Skeletal muscle tissue (tissue), 3 donors: ENCODE measurements at regions not wholly inside any gene's neighbourhood (a gene's known extent, or its start where the extent isn't known, plus 50 kb on each side); places are given as distances from the start of the nearest gene placed in this dataset.

Experiments
- H3K27ac ChIP-seq: one replicate; pipeline ENCODE4 v1.7.0; 2013; ENCODE audit warnings: mild to moderate bottlenecking, low read depth, low read length, inconsistent platforms
- H3K27me3 ChIP-seq, 3 donors: one replicate each; pipeline ENCODE4 v1.7.0; 2013; ENCODE audit warnings: low read length in 3 of 3; ENCODE audit not compliant: control insufficient read depth in 3 of 3, insufficient read depth in 3 of 3
- H3K36me3 ChIP-seq, 3 donors: one replicate each; pipeline ENCODE4 v1.7.0; 2013; ENCODE audit warnings: low read length in 3 of 3; ENCODE audit not compliant: control insufficient read depth in 3 of 3, insufficient read depth in 3 of 3
- H3K4me1 ChIP-seq, 3 donors: one replicate each; pipeline ENCODE4 v1.7.0; 2013; ENCODE audit warnings: low read length in 3 of 3, mild to moderate bottlenecking in 3 of 3; ENCODE audit not compliant: control insufficient read depth in 3 of 3, insufficient read depth in 3 of 3
- H3K4me3 ChIP-seq, 3 donors: one replicate each; pipeline ENCODE4 v1.7.0; 2013; ENCODE audit warnings: low read length in 3 of 3
- H3K9ac ChIP-seq, 3 donors: one replicate each; pipeline ENCODE4 v1.7.0; 2013; ENCODE audit warnings: low read length in 3 of 3, mild to moderate bottlenecking in 3 of 3, moderate library complexity in 2 of 3, low read depth in 1 of 3
- H3K9me3 ChIP-seq, 3 donors: one replicate each; pipeline ENCODE4 v1.7.0; 2013; ENCODE audit warnings: low read length in 3 of 3; ENCODE audit not compliant: control insufficient read depth in 3 of 3
- donor health status: Osteomylitis.

DNA sequence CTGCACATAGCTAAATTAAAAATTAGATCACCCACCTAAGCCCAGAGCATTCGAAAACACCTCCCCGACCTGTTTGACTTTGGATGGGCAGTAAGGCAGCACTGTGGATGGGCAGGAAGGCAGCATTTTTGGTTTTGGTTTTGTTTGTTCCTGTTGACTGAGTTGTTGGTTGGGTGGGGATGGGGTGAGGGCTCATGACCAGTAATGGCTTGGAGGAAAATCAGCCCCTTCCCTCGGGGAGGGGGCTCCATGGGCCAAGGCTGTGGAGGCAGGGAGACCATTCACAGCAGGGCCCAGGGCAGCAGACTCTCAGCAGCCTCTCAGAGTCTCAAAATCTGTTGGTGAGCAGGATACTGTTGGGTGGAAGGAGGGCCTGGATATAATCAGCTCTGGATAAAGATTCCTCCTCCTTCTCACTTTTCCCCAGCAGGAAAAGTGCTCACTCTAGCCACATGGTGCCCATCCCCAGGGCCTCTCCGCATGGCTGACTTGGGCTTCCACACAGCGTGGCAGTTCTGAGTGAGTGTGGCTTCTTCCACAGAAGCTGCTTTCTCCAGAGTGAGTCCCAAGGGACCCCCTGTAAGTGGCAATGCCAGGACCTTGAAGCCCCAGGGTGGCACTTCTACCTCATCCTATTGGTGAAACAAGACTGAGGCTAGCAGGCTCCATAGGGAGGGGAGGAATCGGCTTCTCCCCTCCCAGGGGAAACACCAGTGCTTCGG, 1491.2 kb downstream of the BRD1 start:
- Histone ChIP-seq H3K36me3 (no peaks in the 10 kb centered on the region), H3K9ac (no peak overlapping the region), H3K9me3 (no peaks in the 10 kb centered on the region), H3K27ac (no peak overlapping the region), H3K27me3 (peaks cover 11 to 34% (median 14%) of the 10 kb centered on the region in 3 donors), H3K4me1 (no peaks in the 10 kb centered on the region), H3K4me3 (no peak overlapping the region)

DNA sequence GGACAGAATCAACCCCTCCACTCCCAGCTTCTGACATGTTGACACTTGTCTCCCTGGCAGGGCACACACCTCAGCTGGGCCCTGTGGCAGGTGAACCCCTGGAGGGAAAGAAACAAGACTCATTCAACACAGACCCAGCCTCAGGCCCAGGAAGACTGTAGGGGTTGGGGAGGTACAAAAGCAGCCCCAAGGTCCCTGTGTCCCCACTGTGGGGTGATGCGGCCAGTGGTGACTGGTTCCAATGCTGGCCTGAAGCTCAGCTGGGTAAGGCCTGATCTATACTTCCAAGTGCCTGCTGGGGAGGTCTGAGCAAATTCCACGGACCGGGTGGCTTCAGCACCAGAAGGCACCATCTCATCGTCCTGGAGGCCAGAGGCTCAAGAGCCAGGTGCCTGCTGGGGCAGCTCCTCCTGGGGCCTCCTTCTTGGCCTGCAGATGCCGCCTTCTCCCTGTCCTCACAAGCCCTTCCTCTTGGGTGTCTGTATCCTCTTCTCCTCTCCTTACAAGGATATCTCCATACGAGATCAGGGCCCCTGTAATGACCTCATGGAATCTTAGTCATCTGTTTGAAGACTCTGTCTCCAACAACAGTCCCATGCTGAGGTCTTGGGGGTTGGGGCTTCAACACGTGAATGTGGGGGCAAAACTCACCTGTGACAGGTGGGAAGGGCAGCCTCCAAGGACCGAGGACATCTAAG, 1492.1 kb downstream of the BRD1 start:
- Histone ChIP-seq H3K4me3 (no peak overlapping the region), H3K27ac (no peak overlapping the region), H3K9me3 (no peaks in the 10 kb centered on the region), H3K4me1 (no peaks in the 10 kb centered on the region), H3K9ac (no peak overlapping the region), H3K27me3 (peaks cover 11 to 26% (median 14%) of the 10 kb centered on the region in 3 donors), H3K36me3 (no peaks in the 10 kb centered on the region)

DNA sequence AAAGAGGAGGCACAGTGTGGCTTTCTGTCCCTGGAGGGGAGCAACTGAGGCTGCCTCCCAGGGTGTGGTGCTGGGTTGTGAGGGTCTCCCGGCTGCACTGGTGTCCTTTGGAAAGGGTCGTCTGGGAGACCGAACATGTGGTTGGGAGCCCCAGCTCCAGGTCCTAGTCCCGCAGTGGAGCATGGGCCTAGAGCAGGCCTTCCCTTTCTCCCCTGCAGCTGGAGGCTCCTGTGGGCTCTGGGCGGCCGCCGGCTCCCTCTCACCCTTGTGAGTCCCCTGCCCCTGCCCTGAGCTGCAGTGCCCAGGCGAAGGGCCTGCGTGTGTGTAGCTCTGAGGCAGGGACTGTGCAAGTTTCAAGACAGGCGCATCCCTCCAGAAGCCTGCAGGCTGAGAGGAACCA, 1492.7 kb downstream of the BRD1 start:
- peaks cover 10 to 20% (median 11%) of the 10 kb centered on the region in 3 donors for H3K27me3 ChIP-seq
- no peak overlapping the region for H3K27ac ChIP-seq
- no peak overlapping the region for H3K4me3 ChIP-seq
- H3K4me1 ChIP-seq: no peaks in the 10 kb centered on the region
- no peaks in the 10 kb centered on the region for H3K9me3 ChIP-seq
- H3K9ac ChIP-seq: no peak overlapping the region
- no peaks in the 10 kb centered on the region for H3K36me3 ChIP-seq

DNA sequence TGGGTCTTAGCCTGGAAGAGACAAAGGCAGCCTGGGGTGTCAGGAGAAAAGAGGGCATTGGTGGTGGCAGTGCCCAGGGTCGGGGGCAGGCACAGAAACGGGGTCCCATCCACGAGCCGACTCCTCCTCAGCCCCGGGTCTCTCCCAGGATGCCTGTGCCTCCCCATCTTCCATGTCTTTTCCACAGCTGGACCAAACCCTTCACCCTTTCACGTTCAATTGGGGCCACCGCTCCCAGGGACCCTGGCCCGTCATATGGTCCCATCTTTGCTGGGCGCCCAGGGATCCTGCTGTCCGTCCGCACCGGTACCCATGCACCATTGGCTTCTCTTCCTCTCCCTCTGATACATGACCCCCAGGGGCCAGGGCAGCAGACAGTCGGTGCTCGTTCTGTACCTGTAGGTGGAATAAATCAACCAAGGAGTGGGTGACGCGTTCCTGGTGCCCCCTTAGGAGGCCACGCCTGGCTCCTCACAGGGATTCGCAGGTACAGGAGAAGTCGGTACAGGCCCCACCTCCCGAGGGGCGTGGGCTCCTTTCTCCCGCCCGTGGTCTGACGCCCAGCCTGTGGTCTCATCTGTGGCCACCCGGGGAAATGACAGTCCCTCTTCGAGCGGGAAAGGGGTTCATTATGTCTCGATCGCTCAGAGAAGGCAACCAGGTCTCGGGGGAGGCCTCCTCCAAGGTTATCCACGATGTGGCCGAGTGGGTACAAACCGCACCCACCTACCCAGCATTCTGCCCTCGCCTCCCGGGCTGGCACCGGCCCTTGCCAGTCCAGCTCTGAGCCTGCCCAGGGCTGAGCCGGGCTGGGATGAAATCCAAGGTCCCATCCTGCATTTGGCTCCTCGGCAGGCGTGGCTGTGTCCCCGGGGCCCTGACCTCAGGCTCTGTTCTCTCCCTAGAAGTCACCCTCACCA, 1493.6 kb downstream of the BRD1 start:
- peaks cover 0 to 7% (median 5%) of the 10 kb centered on the region in 3 donors for H3K9me3 ChIP-seq
- peaks cover 8 to 16% (median 10%) of the 10 kb centered on the region in 3 donors for H3K27me3 ChIP-seq
- no peaks in the 10 kb centered on the region for H3K4me1 ChIP-seq
- no peak overlapping the region for H3K27ac ChIP-seq
- H3K4me3 ChIP-seq: no peak overlapping the region
- no peak overlapping the region for H3K9ac ChIP-seq
- no peaks in the 10 kb centered on the region for H3K36me3 ChIP-seq

DNA sequence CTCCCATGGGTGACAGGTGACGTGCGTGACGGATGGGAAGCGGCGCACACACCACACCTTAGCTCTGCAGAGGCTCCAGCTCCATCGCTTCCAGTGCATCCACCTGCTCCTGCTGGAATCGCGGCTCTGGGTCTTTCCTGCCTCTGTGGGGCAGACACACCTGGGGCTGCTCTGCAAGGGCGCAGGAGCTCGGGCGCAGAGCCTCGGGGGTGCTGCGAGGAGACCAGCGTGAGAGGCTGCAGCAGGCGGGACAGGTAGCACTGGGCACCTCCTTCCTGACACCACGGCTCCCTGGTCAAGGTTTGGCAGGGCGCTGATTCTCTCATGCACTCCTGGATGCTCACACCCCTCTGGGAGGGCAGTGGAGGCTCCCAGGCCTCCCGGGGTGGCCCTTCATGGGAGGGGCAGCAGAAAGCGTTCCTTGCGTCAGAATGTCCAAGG, 1494.3 kb downstream of the BRD1 start:
- Histone ChIP-seq H3K27me3 (peaks cover 4 to 16% (median 10%) of the 10 kb centered on the region in 3 donors), H3K9ac (no peak overlapping the region), H3K4me3 (no peak overlapping the region), H3K36me3 (no peaks in the 10 kb centered on the region), H3K9me3 (peaks cover 2 to 9% (median 7%) of the 10 kb centered on the region in 3 donors), H3K4me1 (no peaks in the 10 kb centered on the region), H3K27ac (no peak overlapping the region)

DNA sequence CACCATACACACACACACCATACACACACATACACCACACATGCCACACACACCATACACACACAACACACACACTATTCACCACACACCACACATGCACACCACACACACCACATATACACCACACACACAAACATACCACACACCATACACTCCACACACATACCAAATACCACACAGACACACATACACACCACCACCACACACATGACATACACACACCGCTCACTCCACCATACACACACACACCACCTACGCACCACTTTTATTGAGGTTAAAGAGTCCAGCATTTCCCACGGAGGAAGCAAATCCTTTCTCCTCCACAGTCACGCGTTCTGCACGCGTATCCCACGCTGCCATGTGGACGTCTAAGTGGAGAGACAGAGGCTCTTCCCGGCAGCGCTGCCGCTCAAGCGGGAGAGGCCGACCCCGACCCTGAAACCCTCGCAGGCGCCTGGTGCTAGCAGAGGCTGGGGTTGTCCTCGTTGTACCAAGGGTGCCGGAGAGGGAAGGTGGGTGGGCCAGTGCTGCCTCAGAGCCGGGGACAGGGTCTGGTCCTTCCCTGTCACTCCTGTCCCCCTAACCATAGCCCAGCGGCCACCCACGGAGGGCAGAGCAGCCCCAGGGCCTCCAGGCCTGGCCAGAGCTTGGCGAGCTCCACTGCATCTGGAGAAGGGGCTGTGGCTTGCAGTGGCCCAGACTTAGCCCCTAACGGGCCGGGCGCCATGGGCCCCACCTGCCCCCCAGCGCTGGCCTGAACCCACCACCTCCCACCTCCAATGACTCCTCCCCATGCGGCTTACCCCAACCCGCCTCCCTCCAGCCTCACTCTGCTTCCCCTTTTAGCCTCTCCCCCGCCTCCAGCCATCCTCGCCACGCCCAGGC, 1495.0 kb downstream of the BRD1 start:
- Histone ChIP-seq H3K9ac (no peak overlapping the region), H3K27ac (no peak overlapping the region), H3K9me3 (peaks cover 2 to 9% (median 7%) of the 10 kb centered on the region in 3 donors), H3K36me3 (no peaks in the 10 kb centered on the region), H3K4me1 (no peaks in the 10 kb centered on the region), H3K4me3 (no peak overlapping the region), H3K27me3 (peaks cover 4 to 13% (median 6%) of the 10 kb centered on the region in 3 donors)

DNA sequence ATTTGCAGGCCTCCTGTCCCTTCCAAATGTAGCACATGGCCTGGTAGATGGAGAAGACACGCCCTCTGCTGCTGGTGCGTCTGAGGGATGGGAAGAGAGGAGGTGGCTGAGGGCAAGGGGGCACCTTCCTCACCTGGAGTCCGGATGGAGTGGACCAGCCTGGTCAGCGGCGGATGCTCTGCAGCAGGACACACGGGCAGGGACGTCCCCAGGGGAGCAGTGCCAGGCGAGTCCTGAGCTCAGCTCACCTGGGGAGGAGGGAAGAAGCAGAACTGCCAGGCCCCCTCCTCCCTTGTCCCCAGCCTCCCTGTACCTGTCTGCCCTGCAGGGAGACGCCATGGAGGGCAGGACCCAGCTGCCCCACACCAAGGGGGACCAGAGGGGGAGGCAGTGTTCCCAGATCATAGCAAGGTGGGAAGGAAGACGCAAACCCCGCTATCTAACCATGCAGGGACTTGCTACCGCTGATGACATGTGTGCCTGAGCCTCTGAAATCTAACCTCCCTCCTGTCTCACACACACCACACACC, 1495.9 kb downstream of the BRD1 start:
- no peak overlapping the region for H3K4me3 ChIP-seq
- peaks cover 3 to 10% (median 4%) of the 10 kb centered on the region in 3 donors for H3K27me3 ChIP-seq
- no peak overlapping the region for H3K27ac ChIP-seq
- peaks cover 2 to 9% (median 7%) of the 10 kb centered on the region in 3 donors for H3K9me3 ChIP-seq
- H3K4me1 ChIP-seq: no peaks in the 10 kb centered on the region
- H3K9ac ChIP-seq: no peak overlapping the region
- H3K36me3 ChIP-seq: no peaks in the 10 kb centered on the region

DNA sequence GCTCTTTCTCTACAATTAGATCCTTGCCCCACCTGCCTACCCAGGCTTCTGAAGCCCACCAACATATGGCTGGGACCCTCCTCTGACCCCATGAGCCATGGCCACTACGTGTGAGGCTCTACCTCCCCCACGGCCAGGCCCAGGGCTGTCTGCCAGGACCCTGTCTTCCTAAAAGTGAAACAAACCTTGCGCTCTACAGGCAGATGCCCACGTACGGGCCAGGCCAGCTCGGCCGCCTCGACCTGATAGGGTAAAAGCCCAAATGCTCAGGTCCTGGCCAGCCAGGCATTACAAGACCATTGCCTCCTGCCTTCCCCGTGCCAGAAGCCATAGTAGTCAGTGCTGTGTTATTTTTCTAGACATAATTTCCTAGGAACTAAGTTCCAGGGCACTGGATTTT, 1496.4 kb downstream of the BRD1 start:
- Histone ChIP-seq H3K4me1 (no peaks in the 10 kb centered on the region), H3K36me3 (no peaks in the 10 kb centered on the region), H3K9me3 (peaks cover 2 to 9% (median 7%) of the 10 kb centered on the region in 3 donors), H3K27me3 (peaks cover 3 to 10% (median 4%) of the 10 kb centered on the region in 3 donors), H3K4me3 (no peak overlapping the region), H3K27ac (no peak overlapping the region), H3K9ac (no peak overlapping the region)

DNA sequence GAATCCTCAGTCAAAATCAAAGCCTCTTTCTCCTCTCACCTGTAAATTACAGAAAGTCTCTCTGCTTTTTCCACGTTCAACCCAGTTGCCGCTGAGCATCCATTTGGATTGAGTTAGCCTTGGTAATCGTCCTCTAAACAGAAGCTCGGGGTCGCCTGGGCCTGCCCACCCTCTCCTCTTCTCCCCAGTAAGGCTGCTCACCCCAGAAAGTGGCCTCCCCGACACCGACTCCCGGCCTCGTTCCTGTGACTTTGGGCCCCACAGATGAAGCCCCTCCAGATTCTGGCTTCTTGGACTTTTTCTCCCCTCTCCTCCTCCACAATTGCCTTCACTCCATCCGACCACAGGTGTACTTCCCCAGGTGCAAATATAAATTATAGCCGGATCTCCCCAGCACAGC, 1500.0 kb downstream of the BRD1 start:
- no peak overlapping the region for H3K4me3 ChIP-seq
- no peaks in the 10 kb centered on the region for H3K4me1 ChIP-seq
- H3K9me3 ChIP-seq: peaks cover 2 to 9% (median 9%) of the 10 kb centered on the region in 3 donors
- no peak overlapping the region for H3K27ac ChIP-seq
- peaks cover 2 to 4% (median 3%) of the 10 kb centered on the region in 3 donors for H3K27me3 ChIP-seq
- H3K36me3 ChIP-seq: no peaks in the 10 kb centered on the region
- H3K9ac ChIP-seq: no peak overlapping the region
